Peyer's patch (tissue), 4 donors: ENCODE measurements at regions not wholly inside any gene's neighbourhood (a gene's known extent, or its start where the extent isn't known, plus 50 kb on each side); places are given as distances from the start of the nearest gene placed in this dataset.
"Not testable (repeated sequence)": the region's sequence is repeated elsewhere in the genome, so short reads cannot be mapped to it uniquely, and the experiment has no call there.

Source experiments
- DNase-seq, 3 donors: peaks; one replicate each; pipeline ENCODE4 v3.0.0-alpha.2; 2017 to 2019
- H3K27ac ChIP-seq, 4 donors: fragments of 200-600 bp; sonication (generic); one replicate each; pipeline ENCODE4 v1.5.1; 2016 to 2019
- H3K27me3 ChIP-seq, 2 donors: fragments of 200-600 bp; sonication (generic); one replicate each; pipeline ENCODE4 v1.5.1; 2019
- H3K36me3 ChIP-seq, 3 donors: fragments of 200-600 bp; sonication (generic); one replicate each; pipeline ENCODE4 v1.5.1; 2016 to 2019
- H3K4me1 ChIP-seq, 4 donors: fragments of 200-600 bp; sonication (generic); one replicate each; pipeline ENCODE4 v1.5.1; 2016 to 2019
- H3K4me3 ChIP-seq, 4 donors: fragments of 200-600 bp; sonication (generic); 1 replicate in 3 of 4; 2 replicates in 1 of 4; pipeline ENCODE4 v1.5.1; 2016 to 2019; ENCODE audit warnings: mild to moderate bottlenecking in 1 of 4
- H3K9me3 ChIP-seq, 4 donors: fragments of 200-600 bp; sonication (generic); one replicate each; pipeline ENCODE4 v1.5.1; 2016 to 2019; ENCODE audit warnings: mild to moderate bottlenecking in 1 of 4
- POLR2A ChIP-seq, 2 donors: fragments of 450-650 bp; IDR thresholded peaks; one replicate each; pipeline ENCODE4 v1.5.1; 2017; ENCODE audit warnings: antibody characterized with exemption in 2 of 2, mild to moderate bottlenecking in 2 of 2, moderate library complexity in 2 of 2
- TF ChIP-seq, protein P1 (sequence below), 6 experiments: fragments of 450-650 bp in 4 of 6; fragments of 200-600 bp in 2 of 6; sonication (generic) in 1 of 6; IDR thresholded peaks; one replicate each; pipeline ENCODE4 v1.5.1; 2017 to 2019; ENCODE audit warnings: antibody characterized with exemption in 6 of 6, mild to moderate bottlenecking in 3 of 6, moderate library complexity in 1 of 6

DNA sequence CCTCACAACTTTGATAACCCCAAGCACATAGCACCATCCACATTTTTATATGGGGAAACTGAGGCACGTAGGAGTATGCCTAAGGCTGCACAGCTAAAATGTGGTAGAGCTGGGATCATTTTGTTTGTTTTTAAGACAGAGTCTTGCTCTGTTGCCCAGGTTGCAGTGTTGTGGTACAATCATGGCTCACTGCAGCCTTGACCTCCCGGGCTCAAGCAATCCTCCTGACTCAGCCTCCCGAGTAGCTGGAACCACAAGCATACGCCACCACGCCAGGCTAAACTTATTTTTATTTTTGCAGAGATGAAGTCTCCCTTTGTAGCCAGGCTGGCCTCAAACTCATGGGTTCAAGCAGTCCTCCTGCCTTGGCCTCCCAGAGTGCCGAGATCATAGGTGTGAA, 81.0 kb upstream of the GSE1 start:
- H3K4me3 ChIP-seq = no peak overlapping the region
- DNase-seq = no peak
- no peaks in the 10 kb centered on the region for H3K36me3 ChIP-seq
- TF ChIP-seq, protein P1, sequence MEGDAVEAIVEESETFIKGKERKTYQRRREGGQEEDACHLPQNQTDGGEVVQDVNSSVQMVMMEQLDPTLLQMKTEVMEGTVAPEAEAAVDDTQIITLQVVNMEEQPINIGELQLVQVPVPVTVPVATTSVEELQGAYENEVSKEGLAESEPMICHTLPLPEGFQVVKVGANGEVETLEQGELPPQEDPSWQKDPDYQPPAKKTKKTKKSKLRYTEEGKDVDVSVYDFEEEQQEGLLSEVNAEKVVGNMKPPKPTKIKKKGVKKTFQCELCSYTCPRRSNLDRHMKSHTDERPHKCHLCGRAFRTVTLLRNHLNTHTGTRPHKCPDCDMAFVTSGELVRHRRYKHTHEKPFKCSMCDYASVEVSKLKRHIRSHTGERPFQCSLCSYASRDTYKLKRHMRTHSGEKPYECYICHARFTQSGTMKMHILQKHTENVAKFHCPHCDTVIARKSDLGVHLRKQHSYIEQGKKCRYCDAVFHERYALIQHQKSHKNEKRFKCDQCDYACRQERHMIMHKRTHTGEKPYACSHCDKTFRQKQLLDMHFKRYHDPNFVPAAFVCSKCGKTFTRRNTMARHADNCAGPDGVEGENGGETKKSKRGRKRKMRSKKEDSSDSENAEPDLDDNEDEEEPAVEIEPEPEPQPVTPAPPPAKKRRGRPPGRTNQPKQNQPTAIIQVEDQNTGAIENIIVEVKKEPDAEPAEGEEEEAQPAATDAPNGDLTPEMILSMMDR (IDR thresholded peaks at IDR 0.05) = no peak
- no peak for TF ChIP-seq POLR2A (IDR thresholded peaks at IDR 0.05)
- H3K4me1 ChIP-seq = peaks cover 0 to 24% (median 0%) of the 10 kb centered on the region in 4 donors
- no peak overlapping the region for H3K27ac ChIP-seq
- H3K27me3 ChIP-seq = no peaks in the 10 kb centered on the region
- no peaks in the 10 kb centered on the region for H3K9me3 ChIP-seq

DNA sequence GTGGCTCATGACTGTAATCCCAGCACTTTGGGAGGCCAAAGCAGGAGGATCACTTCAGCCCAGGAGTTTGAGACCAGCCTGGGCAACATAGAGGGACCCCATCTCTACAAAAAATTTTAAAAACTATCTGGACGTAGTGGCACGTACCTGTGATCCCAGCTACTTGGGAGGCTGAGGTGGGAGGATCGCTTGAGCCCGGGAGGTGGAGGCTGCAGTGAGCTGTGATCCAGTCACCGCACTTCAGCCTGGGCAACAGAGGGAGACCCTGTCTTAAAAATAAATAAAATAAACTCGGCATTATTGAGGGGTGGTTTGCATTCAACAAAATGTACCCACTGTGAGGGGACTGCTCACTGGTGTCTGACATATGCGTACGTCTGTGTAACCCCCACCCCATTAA, 79.5 kb upstream of the GSE1 start:
- H3K9me3 ChIP-seq, H3K27me3 ChIP-seq, DNase-seq, H3K27ac ChIP-seq, H3K4me3 ChIP-seq, H3K36me3 ChIP-seq: not testable (repeated sequence)
- peaks cover 0 to 28% (median 0%) of the 10 kb centered on the region in 4 donors for H3K4me1 ChIP-seq

DNA sequence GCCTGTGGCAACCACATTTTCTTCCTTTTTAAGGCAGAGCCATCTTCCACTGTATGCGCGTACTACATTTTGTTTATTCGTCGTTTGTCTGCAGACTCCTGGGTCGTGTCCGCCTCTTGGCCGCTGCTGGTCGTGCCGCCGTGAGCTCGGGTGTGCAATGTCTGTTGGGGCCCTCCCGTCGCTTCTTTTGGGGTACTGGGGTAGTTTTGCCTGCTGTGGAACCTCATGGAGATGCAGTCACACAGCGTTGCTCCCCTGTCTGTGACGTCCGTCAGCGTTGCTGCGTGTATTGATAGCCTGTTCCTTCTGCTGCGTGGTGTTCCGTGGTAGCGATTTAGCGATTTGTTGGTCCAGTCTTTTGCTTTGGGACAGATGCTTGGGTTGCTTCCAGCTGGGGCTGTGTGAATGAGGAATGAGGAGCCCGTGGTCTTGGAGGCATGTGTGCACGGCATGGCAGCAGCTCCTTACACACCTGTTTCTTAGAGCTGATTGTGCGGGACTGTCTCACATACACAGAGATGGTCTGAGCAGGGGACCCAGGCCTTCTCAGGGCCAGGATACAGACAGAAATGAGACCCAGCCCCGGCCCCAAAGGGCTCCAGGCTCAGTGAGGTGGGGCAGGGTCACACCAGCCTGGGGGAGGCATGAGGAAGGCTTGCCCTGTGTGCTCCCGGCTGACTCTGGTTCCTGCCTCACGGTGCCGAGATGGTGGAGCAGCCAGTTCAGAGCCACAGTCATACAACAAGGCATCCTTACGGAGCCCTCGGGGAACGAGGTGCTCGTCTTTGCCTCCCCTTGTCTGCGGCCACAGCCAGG, 78.4 kb upstream of the GSE1 start:
- Histone ChIP-seq H3K27ac (peak overlapping the region in 2 of 4 donors; percentile 51 to 67), H3K4me1 (peaks cover 0 to 28% (median 0%) of the 10 kb centered on the region in 4 donors), H3K36me3 (no peaks in the 10 kb centered on the region), H3K4me3 (peak overlapping the region in 1 of 4 donors; percentile 14), H3K9me3 (no peaks in the 10 kb centered on the region), H3K27me3 (no peaks in the 10 kb centered on the region)
- TF ChIP-seq POLR2A (IDR thresholded peaks at IDR 0.05) = no peak
- TF ChIP-seq, protein P1 (IDR thresholded peaks at IDR 0.05) = no peak
- no peak for DNase-seq

DNA sequence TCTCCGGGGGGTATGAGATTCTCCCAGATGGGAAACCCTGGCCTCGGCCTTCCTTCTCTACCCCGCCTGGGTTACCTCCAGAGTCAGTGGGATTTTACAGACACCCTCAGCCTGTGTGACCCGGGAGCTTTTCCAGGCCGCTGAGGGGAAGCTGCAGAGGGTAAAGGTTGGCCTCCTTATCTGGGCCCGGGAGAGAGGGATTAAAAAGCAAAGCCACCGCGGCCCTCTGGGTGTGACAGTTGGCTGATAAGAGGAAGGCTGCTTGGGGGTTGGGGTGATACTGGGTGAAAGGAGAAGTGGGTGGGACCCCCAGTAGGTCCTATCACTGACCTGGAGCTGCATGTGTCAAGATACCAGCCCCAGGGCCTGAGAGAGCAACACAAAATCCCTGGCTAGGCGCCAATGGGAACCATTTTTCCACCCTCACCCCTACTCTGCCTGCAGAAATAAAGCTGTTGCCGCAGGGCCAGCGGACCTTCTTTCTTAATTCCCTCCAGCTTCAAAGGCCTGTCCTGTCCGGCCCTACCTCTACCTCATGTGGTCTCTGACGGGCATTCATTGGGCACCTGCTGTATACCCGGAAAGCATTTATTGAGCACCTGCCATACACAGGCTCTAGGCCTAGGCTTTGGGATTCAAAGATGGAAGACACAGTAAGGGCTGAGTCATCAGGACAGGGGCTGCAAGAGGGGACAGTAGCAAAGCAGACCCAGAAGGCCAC, 77.6 kb upstream of the GSE1 start:
- peaks cover 0 to 28% (median 0%) of the 10 kb centered on the region in 4 donors for H3K4me1 ChIP-seq
- no peaks in the 10 kb centered on the region for H3K27me3 ChIP-seq
- TF ChIP-seq, protein P1 (IDR thresholded peaks at IDR 0.05) = no peak
- no peak for TF ChIP-seq POLR2A (IDR thresholded peaks at IDR 0.05)
- no peak overlapping the region for H3K4me3 ChIP-seq
- H3K36me3 ChIP-seq = no peaks in the 10 kb centered on the region
- no peaks in the 10 kb centered on the region for H3K9me3 ChIP-seq
- DNase-seq = peak in 2 of 3 donors; percentile 80 to 81
- peak overlapping the region in 2 of 4 donors; percentile 51 to 67 for H3K27ac ChIP-seq

DNA sequence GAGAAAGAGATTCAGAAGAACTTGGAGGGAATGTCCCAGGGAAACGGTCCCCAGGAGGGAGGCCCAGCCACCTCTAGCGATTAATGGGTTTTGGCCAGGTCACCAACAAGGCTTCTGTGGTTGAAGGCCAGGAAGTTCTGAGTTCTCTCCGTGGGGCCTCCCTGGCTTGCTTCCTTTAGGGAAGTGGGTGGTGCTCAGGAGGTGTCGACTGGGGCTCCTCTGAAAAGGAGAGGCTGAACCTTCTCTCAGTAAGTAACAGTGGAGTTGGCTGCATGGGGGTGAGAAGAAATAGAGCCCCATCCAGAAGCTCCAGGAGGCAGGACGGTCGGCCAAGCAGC, 77.1 kb upstream of the GSE1 start:
- DNase-seq = no peak
- H3K27me3 ChIP-seq = no peaks in the 10 kb centered on the region
- TF ChIP-seq, protein P1 (IDR thresholded peaks at IDR 0.05) = no peak
- TF ChIP-seq POLR2A (IDR thresholded peaks at IDR 0.05) = no peak
- no peaks in the 10 kb centered on the region for H3K9me3 ChIP-seq
- H3K27ac ChIP-seq = peak overlapping the region in 2 of 4 donors; percentile 51 to 67
- no peaks in the 10 kb centered on the region for H3K36me3 ChIP-seq
- H3K4me3 ChIP-seq = no peak overlapping the region
- peaks cover 0 to 28% (median 0%) of the 10 kb centered on the region in 4 donors for H3K4me1 ChIP-seq
